Colonic mucosa (tissue), 4 donors: ENCODE measurements at regions not wholly inside any gene's neighbourhood (a gene's known extent, or its start where the extent isn't known, plus 50 kb on each side); places are given as distances from the start of the nearest gene placed in this dataset.
A peak's percentile ranks its signal among the peaks of the same experiment; 100 is the strongest.

ENCODE experiments used
- DNase-seq: peaks from one replicate; pipeline ENCODE4 v3.0.0-alpha.2; 2020
- H3K27ac ChIP-seq: fragments of 200-600 bp; one replicate; pipeline ENCODE4 v1.8.0; 2021
- H3K27me3 ChIP-seq: fragments of 200-600 bp; one replicate; pipeline ENCODE4 v1.8.0; 2021
- H3K36me3 ChIP-seq: fragments of 200-600 bp; one replicate; pipeline ENCODE4 v1.8.0; 2021
- H3K4me1 ChIP-seq: fragments of 200-600 bp; one replicate; pipeline ENCODE4 v1.8.0; 2021; ENCODE audit warnings: mild to moderate bottlenecking
- H3K4me3 ChIP-seq: fragments of 200-600 bp; one replicate; pipeline ENCODE4 v1.8.0; 2021
- H3K9ac ChIP-seq, 2 donors: one replicate each; pipeline ENCODE4 v1.7.0; 2013; ENCODE audit warnings: control low read depth in 2 of 2, low read depth in 2 of 2, low read length in 2 of 2
- H3K9me3 ChIP-seq: fragments of 200-600 bp; one replicate; pipeline ENCODE4 v1.8.0; 2021
- intact Hi-C: fragments of 100-400 bp; cut with DNase I; formaldehyde crosslinking; loops from one replicate; pipeline ENCODE4 v1.14.1; 2022
- TF ChIP-seq, protein P1 (sequence below): fragments of 200-600 bp; IDR thresholded peaks from one replicate; pipeline ENCODE4 v1.8.0; 2022; ENCODE audit warnings: antibody characterized with exemption, mild to moderate bottlenecking
- donor health status: healthy.
- donor health status: DM: no; HTN: no; CAD: no.
- donor health status: DM: no; HTN: no; CAD: no.

GRCh38 chr2:64328756-64329155 is 125.2 kb upstream of the LGALSL start:
- TF ChIP-seq, protein P1, sequence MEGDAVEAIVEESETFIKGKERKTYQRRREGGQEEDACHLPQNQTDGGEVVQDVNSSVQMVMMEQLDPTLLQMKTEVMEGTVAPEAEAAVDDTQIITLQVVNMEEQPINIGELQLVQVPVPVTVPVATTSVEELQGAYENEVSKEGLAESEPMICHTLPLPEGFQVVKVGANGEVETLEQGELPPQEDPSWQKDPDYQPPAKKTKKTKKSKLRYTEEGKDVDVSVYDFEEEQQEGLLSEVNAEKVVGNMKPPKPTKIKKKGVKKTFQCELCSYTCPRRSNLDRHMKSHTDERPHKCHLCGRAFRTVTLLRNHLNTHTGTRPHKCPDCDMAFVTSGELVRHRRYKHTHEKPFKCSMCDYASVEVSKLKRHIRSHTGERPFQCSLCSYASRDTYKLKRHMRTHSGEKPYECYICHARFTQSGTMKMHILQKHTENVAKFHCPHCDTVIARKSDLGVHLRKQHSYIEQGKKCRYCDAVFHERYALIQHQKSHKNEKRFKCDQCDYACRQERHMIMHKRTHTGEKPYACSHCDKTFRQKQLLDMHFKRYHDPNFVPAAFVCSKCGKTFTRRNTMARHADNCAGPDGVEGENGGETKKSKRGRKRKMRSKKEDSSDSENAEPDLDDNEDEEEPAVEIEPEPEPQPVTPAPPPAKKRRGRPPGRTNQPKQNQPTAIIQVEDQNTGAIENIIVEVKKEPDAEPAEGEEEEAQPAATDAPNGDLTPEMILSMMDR = no peak
- intact Hi-C loops = loop anchor here (5.0 kb wide), 1 partner anchor 281 kb away; no protein-coding TSS in a partner anchor
- Histone ChIP-seq H3K9me3 (no peaks in the 10 kb centered on the region), H3K27ac (no peak overlapping the region), H3K36me3 (no peaks in the 10 kb centered on the region), H3K27me3 (no peaks in the 10 kb centered on the region), H3K4me3 (no peak overlapping the region), H3K9ac (no peak overlapping the region), H3K4me1 (peaks cover 3% of the 10 kb centered on the region)
- no peak for DNase-seq

DNA sequence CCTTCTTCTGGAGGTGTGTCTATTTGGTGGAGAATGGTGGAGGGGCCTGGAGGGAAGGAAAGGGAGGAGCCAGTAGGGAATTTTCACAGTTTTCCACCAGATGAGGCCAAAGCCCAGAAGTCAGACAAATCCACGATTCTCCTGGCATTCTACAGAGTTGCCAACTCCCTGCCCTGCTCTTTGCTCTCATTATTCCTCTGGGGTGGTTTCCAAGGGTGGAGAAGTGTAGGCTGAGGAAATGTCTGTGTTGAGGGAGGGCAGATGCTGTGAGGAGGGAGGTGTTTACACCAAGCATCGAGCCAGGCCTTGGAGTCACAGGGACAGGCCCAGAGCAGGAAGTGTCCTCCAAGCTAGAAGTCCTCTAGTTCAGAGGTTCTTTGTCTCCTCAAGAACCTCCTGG is 124.1 kb upstream of the LGALSL start:
- peaks cover 3% of the 10 kb centered on the region for H3K4me1 ChIP-seq
- H3K27ac ChIP-seq = peak overlapping the region; percentile 71
- no peaks in the 10 kb centered on the region for H3K36me3 ChIP-seq
- DNase-seq = peak; percentile 80
- intact Hi-C loops = loop anchor here (2.0 to 5.0 kb wide), 2 partner anchors 157 to 283 kb away; no protein-coding TSS in a partner anchor
- no peak overlapping the region for H3K4me3 ChIP-seq
- TF ChIP-seq, protein P1 = no peak
- H3K9me3 ChIP-seq = no peaks in the 10 kb centered on the region
- H3K9ac ChIP-seq = peak overlapping the region; percentile 46 to 70
- no peaks in the 10 kb centered on the region for H3K27me3 ChIP-seq

DNA sequence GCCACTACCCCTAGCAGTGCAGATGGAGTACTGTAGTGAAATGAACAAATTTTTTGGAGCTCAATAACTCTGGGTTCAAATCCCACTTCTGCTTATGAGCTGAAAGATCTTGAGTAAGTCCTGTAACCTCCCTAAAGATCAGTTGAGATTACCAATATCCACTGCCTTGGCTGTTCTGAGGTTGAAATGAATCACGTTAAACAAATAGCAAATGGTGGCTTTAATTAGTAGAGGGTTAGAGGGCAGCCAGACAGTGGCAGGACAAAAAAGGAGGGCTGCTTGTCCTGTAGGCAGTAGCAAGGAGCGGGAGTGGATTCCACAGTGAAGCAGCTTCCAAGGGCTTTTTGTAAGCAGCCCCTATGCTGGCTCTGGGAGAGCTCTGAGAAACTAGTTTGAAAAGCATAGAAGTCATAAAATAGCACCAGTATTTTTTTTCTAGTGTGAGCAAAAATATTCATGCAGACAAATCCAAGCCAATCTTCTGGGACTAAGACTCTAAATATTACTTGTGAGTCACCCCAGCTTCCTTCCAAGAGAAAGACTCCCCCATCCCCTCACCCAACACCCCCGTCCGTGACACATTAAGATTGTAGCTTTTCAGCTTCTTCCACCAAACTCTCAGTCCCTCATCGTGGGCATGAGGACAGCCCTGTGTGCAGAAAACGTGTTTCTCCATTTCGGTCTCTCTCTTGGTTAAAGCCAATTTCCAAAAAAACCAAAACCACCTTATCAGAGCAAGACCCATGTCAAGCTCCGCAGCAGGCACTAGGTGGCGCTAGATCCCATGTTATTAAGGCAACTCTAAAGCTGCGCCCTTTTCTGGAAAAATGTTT is 123.5 kb upstream of the LGALSL start:
- H3K27me3 ChIP-seq = no peaks in the 10 kb centered on the region
- TF ChIP-seq, protein P1 = peak; percentile 88
- intact Hi-C loops = loop anchor here (2.0 kb wide), 1 partner anchor 156 kb away; no protein-coding TSS in a partner anchor
- H3K36me3 ChIP-seq = no peaks in the 10 kb centered on the region
- peak; percentile 85 for DNase-seq
- H3K9me3 ChIP-seq = no peaks in the 10 kb centered on the region
- H3K9ac ChIP-seq = peak overlapping the region; percentile 46 to 70
- peak overlapping the region; percentile 71 for H3K27ac ChIP-seq
- peaks cover 3% of the 10 kb centered on the region for H3K4me1 ChIP-seq
- peak overlapping the region; percentile 3 for H3K4me3 ChIP-seq

- Histone ChIP-seq H3K27ac (no peak overlapping the region), H3K27me3 (no peaks in the 10 kb centered on the region), H3K36me3 (no peaks in the 10 kb centered on the region), H3K4me1 (peaks cover 3% of the 10 kb centered on the region), H3K9ac (peak overlapping the region in 1 of 2 donors; percentile 70), H3K4me3 (peak overlapping the region; percentile 3), H3K9me3 (no peaks in the 10 kb centered on the region)
- intact Hi-C loops = loop anchor here (2.0 kb wide), 1 partner anchor 156 kb away; no protein-coding TSS in a partner anchor
- TF ChIP-seq, protein P1 = no peak
- DNase-seq = no peak
Measured at GRCh38 chr2:64331114-64331645, 122.8 kb upstream of the LGALSL start.

DNA sequence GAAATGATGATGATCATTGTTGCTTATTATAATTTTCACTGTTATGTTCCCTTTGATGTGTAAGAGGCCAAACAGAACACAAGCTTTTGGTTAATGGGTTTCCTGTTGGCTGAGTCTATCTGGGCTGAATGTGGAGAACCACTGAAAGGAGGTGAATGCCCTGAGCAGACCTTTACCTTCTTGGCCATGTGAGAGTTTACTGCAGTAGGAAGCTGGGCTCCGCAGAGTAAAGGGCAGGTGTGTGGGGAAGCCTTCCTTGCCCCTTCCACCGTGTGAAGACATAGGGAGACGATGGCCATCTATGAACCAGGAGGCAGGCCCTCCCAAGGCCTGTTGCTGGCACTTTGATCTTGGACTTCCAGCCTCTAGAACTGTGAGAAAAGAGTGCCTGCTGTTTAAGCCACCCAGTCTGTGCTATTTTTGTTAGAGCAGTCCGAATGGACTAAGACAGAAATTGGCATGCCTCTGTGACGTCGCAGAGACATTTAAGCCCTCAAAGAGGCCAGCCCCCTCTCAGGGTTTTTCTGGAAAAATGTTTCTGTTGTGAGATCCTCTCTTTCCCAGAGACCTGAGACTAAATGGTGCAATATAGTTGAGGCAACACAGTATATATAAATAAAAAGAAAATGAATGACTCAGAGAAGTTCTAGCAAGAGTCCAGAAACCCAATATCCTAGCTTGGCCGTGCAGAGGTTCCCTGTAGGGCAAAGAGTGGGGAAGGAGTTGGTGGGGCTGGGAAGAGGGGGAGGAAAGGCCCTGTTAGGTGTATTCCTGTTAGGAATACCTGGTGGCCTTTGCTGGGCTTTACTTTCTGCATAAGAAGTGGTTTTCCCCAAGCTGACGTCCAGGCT is 121.9 kb upstream of the LGALSL start:
- no peak overlapping the region for H3K4me3 ChIP-seq
- TF ChIP-seq, protein P1 = no peak
- no peaks in the 10 kb centered on the region for H3K9me3 ChIP-seq
- no peak overlapping the region for H3K9ac ChIP-seq
- intact Hi-C loops = loop anchor here (2.0 kb wide), 1 partner anchor 155 kb away; no protein-coding TSS in a partner anchor
- no peaks in the 10 kb centered on the region for H3K36me3 ChIP-seq
- H3K4me1 ChIP-seq = peaks cover 3% of the 10 kb centered on the region
- H3K27me3 ChIP-seq = no peaks in the 10 kb centered on the region
- no peak for DNase-seq
- H3K27ac ChIP-seq = no peak overlapping the region
